ENCODE measurements at regions not wholly inside any gene's neighbourhood (a gene's known extent, or its start where the extent isn't known, plus 50 kb on each side); places are given as distances from the start of the nearest gene placed in this dataset.

- TF ChIP-seq EZH2 (IDR thresholded peaks at IDR 0.05; ENCODE audit: borderline replicate concordance, low read depth, low read length, poor library complexity, severe bottlenecking): no peak
- no peak for TF ChIP-seq CTCF (conservative IDR thresholded peaks at IDR 0.05; ENCODE audit: low read depth, low read length)
Observed at GRCh38 chr2:187684174-187684573, 129.9 kb upstream of the TFPI start.

Measured in A673 (cell line).